Activated CD4-positive, alpha-beta T cell treated with anti-CD3 and anti-CD28 coated beads for 36 hours (primary cell): ENCODE measurements at regions not wholly inside any gene's neighbourhood (a gene's known extent, or its start where the extent isn't known, plus 50 kb on each side); places are given as distances from the start of the nearest gene placed in this dataset.

Experiments
- ATAC-seq: fragments of 200-7000 bp; cut with Tn5 transposase; one replicate; pipeline ENCODE4 v1.10.0; 2021; ENCODE audit warnings: mild to moderate bottlenecking, moderate library complexity
- CTCF ChIA-PET: fragments of 350-600 bp; sonication (Branson Sonifier 250); formaldehyde crosslinking; loops from one replicate; lab custom pipeline; 2021; ENCODE audit warnings: antibody characterized with exemption; lab: Charles Lee
- POLR2A ChIA-PET: fragments of 350-600 bp; sonication (Branson Sonifier 250); formaldehyde crosslinking; loops from one replicate; lab custom pipeline; 2021; ENCODE audit warnings: antibody characterized with exemption, inconsistent platforms; lab: Charles Lee
- DNase-seq: peaks from one replicate; pipeline ENCODE4 v3.0.0-alpha.2; 2020
- H3K27ac Mint-ChIP-seq: one replicate; pipeline ENCODE4 v1.8.0; 2021; ENCODE audit warnings: mixed read lengths
- H3K27me3 Mint-ChIP-seq: one replicate; pipeline ENCODE4 v1.8.0; 2021; ENCODE audit warnings: mixed read lengths
- H3K36me3 Mint-ChIP-seq: one replicate; pipeline ENCODE4 v1.8.0; 2021; ENCODE audit warnings: low read depth, mixed read lengths
- H3K4me1 Mint-ChIP-seq: one replicate; pipeline ENCODE4 v1.8.0; 2021; ENCODE audit warnings: mixed read lengths
- H3K4me3 Mint-ChIP-seq: one replicate; pipeline ENCODE4 v1.8.0; 2021; ENCODE audit warnings: mild to moderate bottlenecking, moderate library complexity, mixed read lengths
- H3K9me3 Mint-ChIP-seq: one replicate; pipeline ENCODE4 v1.8.0; 2021; ENCODE audit warnings: low read depth, mixed read lengths
- intact Hi-C, 2 experiments: fragments of 100-400 bp; cut with DNase I in 1 of 2; cut with micrococcal nuclease in 1 of 2; formaldehyde crosslinking; loops; one replicate each; pipeline versions ENCODE4 v1.14.2 to v1.15.1; 2022 to 2024; cut with DNase I, micrococcal nuclease

DNA sequence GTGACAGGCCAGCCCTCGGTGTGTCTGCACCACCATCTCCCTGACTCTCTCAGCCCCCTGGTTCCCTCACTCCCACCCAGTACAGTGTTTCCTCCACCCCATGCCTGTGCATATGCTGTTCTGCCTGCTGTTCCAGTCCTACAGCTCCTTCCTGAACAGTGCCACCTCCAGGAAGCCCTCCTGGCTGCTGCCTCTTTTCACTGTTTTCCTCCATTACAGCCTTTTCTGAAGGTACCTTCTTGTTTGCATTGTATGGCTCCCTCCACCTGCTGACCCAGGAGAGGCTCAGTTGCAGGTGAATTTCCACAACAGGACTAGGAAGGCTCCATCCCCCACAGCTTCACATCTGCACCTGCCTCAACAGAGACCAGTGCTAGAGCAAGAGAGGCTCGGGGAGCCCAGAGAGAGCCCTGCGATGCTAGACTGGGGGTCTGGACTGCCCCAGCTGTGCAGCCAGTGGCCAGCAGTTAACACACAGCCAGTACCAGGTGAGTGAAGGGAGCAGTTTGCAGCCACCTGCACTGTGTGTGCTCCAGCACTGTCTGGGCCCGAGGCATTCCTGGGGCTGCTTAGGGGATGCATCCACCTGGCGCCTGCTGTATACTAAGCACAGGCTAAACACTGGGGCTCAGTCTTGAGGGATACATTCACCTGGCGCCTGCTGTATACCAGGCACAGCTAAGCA, 92.0 kb downstream of the ADRA2C start:
- intact Hi-C loops = no loop called here
- CTCF ChIA-PET = interaction anchor here (0.7 to 0.9 kb wide), 2 partner anchors 12 to 116 kb away, joined by 3 to 6 read pairs; no protein-coding TSS in a partner anchor
- peaks cover 2% of the 10 kb centered on the region for H3K27me3 Mint-ChIP-seq
- DNase-seq (no peak), ATAC-seq (no peak)
- H3K4me1 Mint-ChIP-seq = no peaks in the 10 kb centered on the region
- H3K27ac Mint-ChIP-seq = no peak overlapping the region
- H3K4me3 Mint-ChIP-seq = no peak overlapping the region
- H3K9me3 Mint-ChIP-seq = no peaks in the 10 kb centered on the region
- POLR2A ChIA-PET = no interaction called here
- H3K36me3 Mint-ChIP-seq = no peaks in the 10 kb centered on the region

DNA sequence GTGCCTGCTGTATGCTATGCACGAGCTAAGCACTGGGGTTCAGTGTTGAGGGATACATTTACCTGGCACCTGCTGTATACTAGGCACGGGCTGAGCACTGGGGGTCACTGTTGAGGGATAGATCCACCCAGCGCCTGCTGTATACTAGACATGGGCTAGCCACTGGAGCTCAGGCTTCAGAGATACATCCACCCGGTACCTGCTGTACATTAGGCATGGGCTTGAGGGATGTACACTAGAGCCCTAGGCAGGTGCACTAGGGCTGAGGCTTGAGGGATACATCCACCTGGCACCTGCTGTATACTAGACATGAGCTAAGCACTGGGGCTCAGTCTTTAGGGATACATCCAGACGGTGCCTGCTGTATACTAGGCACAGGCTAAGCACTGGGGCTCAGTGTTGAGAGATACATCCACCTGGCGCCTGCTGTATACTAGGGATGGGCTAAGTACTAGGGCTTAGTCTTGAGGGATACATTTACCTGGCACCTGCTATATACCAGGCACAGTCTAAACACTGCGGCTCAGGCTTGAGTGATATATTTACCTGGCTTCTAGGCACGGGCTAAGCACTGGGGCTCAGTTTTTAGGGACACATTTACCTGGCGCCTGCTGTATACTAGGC, 92.7 kb downstream of the ADRA2C start:
- Mint-ChIP-seq H3K36me3 (no peaks in the 10 kb centered on the region), H3K4me1 (no peaks in the 10 kb centered on the region), H3K9me3 (no peaks in the 10 kb centered on the region), H3K27ac (no peak overlapping the region), H3K27me3 (peaks cover 2% of the 10 kb centered on the region), H3K4me3 (no peak overlapping the region)
- CTCF ChIA-PET = interaction anchor here (0.7 kb wide), 1 partner anchor 116 kb away, joined by 3 read pairs; no protein-coding TSS in a partner anchor
- POLR2A ChIA-PET = no interaction called here
- intact Hi-C loops = no loop called here
- ATAC-seq (no peak), DNase-seq (no peak)

DNA sequence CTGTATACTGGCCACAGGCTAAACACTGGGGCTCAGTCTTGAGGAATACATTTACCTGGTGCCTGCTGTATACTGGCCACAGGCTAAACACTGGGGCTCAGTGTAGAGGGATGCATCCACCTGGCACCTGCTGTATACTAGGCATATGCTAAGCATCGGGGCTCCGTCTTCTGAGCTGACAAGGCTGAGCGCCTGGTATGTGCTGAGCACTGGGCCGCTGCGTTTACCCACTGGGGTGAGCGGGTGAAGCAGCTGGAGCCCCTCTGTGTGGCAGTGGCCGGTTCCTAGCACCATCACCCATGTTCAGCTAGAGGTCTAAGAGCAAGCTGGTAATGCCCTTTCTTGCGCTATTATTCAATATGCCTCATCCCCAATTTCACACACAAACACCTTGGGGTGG, 93.4 kb downstream of the ADRA2C start:
- no peak overlapping the region for H3K4me3 Mint-ChIP-seq
- ChIA-PET CTCF (no interaction called here), POLR2A (no interaction called here)
- H3K27me3 Mint-ChIP-seq = no peaks in the 10 kb centered on the region
- H3K36me3 Mint-ChIP-seq = no peaks in the 10 kb centered on the region
- H3K27ac Mint-ChIP-seq = no peak overlapping the region
- ATAC-seq = no peak
- no peaks in the 10 kb centered on the region for H3K9me3 Mint-ChIP-seq
- DNase-seq = no peak
- intact Hi-C loops = no loop called here
- H3K4me1 Mint-ChIP-seq = no peaks in the 10 kb centered on the region

DNA sequence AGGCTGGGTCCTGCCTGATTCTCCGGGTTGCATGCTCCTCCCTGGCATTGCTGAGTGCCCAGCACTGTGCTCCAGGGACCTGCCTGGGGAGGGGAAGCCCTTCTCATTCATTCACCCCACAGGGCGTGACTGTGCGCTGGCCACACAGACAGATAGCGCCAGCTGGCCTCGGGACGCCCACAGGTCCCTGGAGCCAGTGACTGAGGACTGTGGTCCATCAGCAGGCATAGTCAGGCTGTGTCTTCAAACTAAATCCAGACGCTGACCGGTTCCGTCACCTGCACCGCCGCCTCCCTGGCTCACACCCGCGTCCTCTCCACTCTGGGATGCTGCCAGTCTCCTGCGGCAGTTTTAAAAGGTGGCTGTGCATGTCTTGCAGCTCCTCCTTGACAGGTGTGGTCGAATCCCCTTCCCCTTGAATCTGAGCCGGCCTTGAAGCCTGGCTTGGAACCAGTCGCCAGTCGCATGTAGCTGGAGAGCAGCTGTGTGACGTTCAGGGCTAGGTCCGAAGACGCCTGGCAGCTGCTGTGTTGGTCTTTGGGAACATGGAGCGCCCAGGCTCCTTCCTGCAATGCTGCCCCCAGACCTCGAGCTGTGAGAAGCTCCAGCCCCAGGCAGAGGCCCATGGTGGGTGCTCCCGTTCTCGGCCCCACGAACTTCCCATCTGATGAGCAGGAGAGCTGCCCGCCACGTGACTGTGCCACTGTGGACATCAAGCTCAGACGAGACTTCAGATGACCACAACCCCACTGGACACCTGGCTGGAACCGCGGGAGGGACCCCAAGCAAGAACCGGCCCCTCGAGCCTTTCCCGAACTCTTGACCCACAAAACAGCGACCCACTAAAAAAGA, 94.1 kb downstream of the ADRA2C start:
- Mint-ChIP-seq H3K27ac (no peak overlapping the region), H3K9me3 (no peaks in the 10 kb centered on the region), H3K4me3 (no peak overlapping the region), H3K4me1 (no peaks in the 10 kb centered on the region), H3K36me3 (no peaks in the 10 kb centered on the region), H3K27me3 (no peaks in the 10 kb centered on the region)
- intact Hi-C loops = no loop called here
- DNase-seq (no peak), ATAC-seq (no peak)
- ChIA-PET POLR2A (no interaction called here), CTCF (no interaction called here)

DNA sequence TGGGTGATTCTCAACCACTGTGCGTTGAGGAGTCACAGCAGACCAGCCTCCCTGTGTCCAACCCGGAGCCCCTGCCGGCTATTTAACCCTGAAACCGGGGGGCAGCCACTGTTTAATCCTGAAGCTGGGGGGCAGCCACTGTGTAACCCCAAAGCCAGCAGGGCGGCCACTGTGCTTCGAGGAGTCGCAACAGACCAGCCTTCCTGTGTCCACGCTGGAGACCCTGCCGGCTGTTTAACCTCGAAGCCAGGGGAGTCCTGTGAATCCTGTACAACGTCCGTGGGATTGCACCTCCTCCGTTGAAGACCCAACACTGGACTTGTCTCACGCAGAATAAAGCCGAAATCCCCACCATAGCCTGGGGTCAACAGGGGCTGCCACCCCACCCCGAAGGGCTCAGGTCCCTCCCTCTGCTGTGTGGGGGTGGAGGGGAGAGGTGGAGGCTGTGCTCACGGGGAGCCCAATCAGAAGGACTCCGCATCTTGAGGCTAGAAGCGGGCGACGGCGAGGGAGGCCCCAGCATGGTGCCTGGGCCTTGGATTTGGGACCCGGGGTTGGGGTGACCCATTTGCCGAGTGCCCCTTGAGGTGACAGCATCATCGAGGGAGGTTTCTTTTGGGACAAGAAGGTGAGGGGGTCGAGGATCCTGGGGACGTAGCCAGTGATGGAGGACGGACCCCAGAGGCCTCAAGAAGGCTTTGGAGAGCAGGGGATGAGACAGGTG, 94.9 kb downstream of the ADRA2C start:
- ChIA-PET CTCF (no interaction called here), POLR2A (no interaction called here)
- DNase-seq (no peak), ATAC-seq (no peak)
- Mint-ChIP-seq H3K27me3 (peaks cover 2% of the 10 kb centered on the region), H3K4me3 (no peak overlapping the region), H3K9me3 (no peaks in the 10 kb centered on the region), H3K27ac (no peak overlapping the region), H3K36me3 (no peaks in the 10 kb centered on the region), H3K4me1 (no peaks in the 10 kb centered on the region)
- intact Hi-C loops = no loop called here

DNA sequence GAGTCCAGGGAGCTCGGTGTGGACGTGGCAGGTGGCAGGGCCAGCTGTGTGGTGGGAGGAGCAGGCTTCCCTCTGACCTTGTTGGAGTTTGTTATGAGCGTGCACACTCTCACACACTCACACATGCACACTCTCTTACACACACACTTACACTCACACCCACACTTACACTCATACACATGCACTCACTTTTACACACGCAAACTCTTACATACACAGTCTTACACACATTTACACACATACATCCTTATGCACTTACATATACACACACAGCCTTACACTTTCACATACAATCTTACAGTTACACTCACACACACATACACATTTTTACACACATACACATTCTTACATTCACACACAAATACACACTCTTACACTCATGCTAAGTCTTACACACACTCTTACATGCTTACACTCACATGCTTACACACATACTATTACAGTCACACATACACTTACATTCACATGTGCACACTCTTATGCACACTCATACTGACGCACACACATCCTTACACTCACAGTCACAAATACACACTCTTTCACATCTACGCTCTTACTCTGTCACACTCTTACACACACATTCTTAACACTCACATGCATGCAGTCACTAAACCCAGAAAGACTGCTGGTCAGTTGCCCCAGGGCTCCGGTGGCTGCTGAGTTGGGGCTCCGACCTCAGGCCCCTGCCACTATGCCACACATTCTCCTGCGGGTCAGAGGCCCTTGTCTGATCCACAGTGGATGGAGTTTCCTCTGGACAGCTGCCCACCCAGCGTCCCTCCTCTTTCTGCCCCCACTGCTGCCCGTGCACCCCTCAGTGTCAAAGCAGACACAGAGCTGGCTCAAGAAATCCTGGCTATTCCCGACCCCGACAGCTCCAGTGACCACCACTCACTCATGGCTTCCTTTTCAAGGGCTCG, 95.8 kb downstream of the ADRA2C start:
- peaks cover 2% of the 10 kb centered on the region for H3K27me3 Mint-ChIP-seq
- no peak overlapping the region for H3K27ac Mint-ChIP-seq
- no peaks in the 10 kb centered on the region for H3K4me1 Mint-ChIP-seq
- intact Hi-C loops = no loop called here
- DNase-seq = no peak
- no peaks in the 10 kb centered on the region for H3K36me3 Mint-ChIP-seq
- no peaks in the 10 kb centered on the region for H3K9me3 Mint-ChIP-seq
- ChIA-PET POLR2A (no interaction called here), CTCF (no interaction called here)
- H3K4me3 Mint-ChIP-seq = no peak overlapping the region
- ATAC-seq = no peak

DNA sequence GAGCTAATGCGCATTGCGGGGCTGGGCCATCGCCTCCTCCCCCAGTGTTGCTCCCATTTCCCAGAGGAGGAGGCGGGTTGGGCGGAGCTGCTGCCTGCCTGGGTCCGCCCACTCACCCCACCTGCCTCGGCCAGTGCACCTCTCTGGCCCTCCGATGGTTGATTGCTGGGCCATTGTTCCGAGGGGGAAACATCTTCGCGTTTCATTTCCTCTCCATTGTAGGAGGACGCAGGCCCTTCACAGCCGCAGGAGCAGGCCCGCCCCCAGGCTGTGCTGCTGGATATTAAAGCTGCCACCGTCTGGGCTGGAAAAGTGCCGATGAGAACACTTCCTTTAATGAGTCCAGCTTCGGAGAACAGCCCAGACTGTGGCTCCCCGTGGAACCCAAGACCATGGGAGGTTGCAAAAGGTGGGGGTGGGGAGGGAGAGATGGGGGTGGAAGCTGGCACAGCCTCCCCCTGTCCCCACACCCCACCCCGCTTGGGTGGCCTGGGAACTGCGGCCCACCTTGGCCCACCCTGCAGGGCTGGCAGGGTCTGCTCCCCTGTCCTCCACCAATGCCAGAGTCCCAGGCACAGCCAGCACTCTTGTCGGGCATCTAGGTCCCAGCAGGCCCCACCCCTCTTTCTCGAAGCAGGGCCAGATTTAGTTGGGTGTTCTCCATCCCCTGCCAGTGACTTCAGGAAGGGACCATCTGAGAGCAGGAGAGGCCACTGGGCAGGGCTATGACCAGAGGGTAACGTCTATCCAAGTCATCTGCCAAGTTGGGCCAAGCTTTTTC, 96.6 kb downstream of the ADRA2C start:
- Mint-ChIP-seq H3K36me3 (no peaks in the 10 kb centered on the region), H3K4me1 (no peaks in the 10 kb centered on the region), H3K4me3 (no peak overlapping the region), H3K27ac (no peak overlapping the region), H3K9me3 (no peaks in the 10 kb centered on the region), H3K27me3 (peaks cover 2% of the 10 kb centered on the region)
- ATAC-seq = no peak
- POLR2A ChIA-PET = no interaction called here
- intact Hi-C loops = no loop called here
- CTCF ChIA-PET = no interaction called here
- no peak for DNase-seq

DNA sequence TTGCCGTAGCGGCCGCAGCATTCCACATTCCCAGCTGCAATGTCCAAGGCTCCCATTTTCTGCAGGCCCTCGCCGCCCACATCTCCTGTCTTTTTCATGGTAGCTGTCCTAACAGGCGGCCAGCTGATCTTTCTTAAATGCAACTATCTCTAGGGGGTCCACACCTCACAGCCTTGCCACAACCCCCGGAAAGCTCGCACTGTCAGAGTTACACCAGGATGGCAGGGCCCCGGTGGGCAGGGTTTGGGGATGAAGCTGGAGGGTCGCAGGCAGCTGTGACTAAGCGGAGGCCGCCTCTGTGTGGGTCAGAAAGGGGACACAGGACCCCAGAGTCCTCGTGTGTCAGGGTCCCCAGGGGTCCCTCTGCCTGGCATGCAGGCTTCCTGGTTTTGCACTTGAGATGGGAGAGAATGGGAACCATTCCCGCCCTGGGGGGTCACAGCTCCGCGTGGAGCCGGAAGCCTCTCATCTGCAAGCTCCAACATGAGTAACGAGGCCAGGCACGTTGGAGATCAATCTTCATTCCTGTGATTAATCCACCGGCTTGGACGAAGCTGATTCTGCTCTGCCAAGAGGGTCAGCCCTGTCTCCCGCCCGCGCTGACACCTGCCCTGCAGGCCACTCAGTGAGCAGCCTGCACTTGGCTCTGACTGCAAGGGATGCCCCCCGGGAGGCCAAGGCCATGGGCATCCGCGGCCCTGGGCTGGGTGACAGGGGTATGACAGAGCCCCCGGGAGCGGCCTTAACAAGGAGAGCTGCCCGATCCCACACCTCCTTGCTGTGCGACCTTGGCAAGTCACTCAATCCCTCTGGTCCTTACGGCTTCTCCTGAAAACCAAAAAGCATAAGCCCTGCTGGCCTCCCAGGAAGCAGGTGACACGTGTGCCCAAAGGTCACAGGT, 97.9 kb downstream of the ADRA2C start:
- ChIA-PET POLR2A (no interaction called here), CTCF (no interaction called here)
- no peak overlapping the region for H3K27ac Mint-ChIP-seq
- H3K4me1 Mint-ChIP-seq = no peaks in the 10 kb centered on the region
- intact Hi-C loops = no loop called here
- H3K36me3 Mint-ChIP-seq = no peaks in the 10 kb centered on the region
- no peak for DNase-seq
- no peak for ATAC-seq
- no peaks in the 10 kb centered on the region for H3K9me3 Mint-ChIP-seq
- peaks cover 2% of the 10 kb centered on the region for H3K27me3 Mint-ChIP-seq
- no peak overlapping the region for H3K4me3 Mint-ChIP-seq

DNA sequence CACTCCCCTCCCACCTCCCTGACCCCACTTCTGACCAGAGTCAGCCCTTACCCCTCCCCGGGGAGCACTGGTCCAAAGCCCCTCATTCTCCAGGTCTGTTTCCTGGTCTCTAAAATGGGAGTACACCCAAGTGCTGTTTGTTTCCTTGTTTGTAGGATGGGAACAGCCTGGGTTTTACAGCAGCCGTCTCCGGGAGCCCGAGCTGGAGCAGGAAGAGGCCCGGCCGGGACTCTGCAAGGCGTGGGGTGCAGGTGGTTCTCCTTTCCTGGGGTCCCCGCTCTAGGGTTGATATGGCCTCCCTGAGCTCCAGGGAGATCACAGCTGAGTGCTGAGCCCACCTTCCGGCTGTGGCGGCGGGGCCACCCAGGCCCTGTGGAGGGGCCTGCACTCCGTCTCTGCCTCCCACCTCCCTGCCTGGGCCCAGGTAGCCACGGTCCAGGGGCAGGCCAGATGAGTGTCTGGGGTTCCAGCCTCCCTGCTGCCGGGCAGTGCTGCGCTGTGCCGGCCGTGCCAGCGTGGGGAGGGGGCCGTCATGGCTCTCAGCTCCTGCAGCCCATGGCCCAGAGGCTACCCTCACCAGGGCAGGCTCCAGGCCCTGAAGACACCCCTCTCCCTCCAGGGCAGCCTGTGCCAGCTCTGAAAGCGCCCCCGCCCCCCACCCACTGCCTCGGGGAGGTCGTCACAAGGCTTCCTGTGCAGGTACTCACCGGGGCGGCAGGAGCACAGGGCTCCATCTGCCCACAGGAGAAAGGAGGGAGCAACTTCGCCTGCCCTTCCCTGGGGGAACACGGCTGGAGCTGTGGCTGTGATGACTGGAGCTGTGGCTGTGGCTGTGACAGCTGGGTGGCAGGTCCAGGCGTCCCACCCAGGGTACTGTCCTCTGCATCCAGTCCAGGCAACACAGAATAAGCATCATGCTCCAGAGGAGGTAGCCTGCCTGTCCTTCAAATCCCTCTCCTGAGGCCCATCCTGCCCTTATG, 98.8 kb downstream of the ADRA2C start:
- Mint-ChIP-seq H3K4me1 (no peaks in the 10 kb centered on the region), H3K27ac (no peak overlapping the region), H3K9me3 (no peaks in the 10 kb centered on the region), H3K27me3 (peaks cover 2% of the 10 kb centered on the region), H3K36me3 (no peaks in the 10 kb centered on the region), H3K4me3 (no peak overlapping the region)
- ChIA-PET CTCF (no interaction called here), POLR2A (no interaction called here)
- no peak for DNase-seq
- intact Hi-C loops = no loop called here
- ATAC-seq = no peak
